Ishikawa (cell line): ENCODE measurements at regions not wholly inside any gene's neighbourhood (a gene's known extent, or its start where the extent isn't known, plus 50 kb on each side); places are given as distances from the start of the nearest gene placed in this dataset.

Source experiments
- CEBPB ChIP-seq: IDR thresholded peaks from 2 replicates; pipeline ENCODE4 v1.6.1; 2012
- CREB1 ChIP-seq: IDR thresholded peaks from 2 replicates; pipeline ENCODE4 v1.6.1; 2012; ENCODE audit warnings: low read depth
- EGR1 ChIP-seq: IDR thresholded peaks from 2 replicates; pipeline ENCODE4 v1.6.1; 2012
- EP300 ChIP-seq: IDR thresholded peaks from 2 replicates; pipeline ENCODE4 v1.6.1; 2012; ENCODE audit warnings: borderline replicate concordance
- FOXM1 ChIP-seq: IDR thresholded peaks from 2 replicates; pipeline ENCODE4 v1.6.1; 2012; ENCODE audit warnings: low read depth, borderline replicate concordance
- NFIC ChIP-seq: IDR thresholded peaks from 2 replicates; pipeline ENCODE4 v1.6.1; 2012
- RAD21 ChIP-seq: IDR thresholded peaks from 2 replicates; pipeline ENCODE4 v1.6.1; 2012; ENCODE audit warnings: low read depth
- REST ChIP-seq: IDR thresholded peaks from 2 replicates; pipeline ENCODE4 v1.6.1; 2012; ENCODE audit warnings: low read depth, mild to moderate bottlenecking
- TAF1 ChIP-seq: IDR thresholded peaks from 2 replicates; pipeline ENCODE4 v1.6.1; 2012; ENCODE audit warnings: low read depth, mild to moderate bottlenecking
- TCF12 ChIP-seq: IDR thresholded peaks from 2 replicates; pipeline ENCODE4 v1.6.1; 2012; ENCODE audit warnings: low read depth
- TEAD4 ChIP-seq: IDR thresholded peaks from 2 replicates; pipeline ENCODE4 v1.6.1; 2012
- USF1 ChIP-seq: IDR thresholded peaks from 2 replicates; pipeline ENCODE4 v1.6.1; 2012
- YY1 ChIP-seq: IDR thresholded peaks from 2 replicates; pipeline ENCODE4 v1.6.1; 2012; ENCODE audit warnings: low read depth
- ZBTB7A ChIP-seq: IDR thresholded peaks from 2 replicates; pipeline ENCODE4 v1.6.1; 2012; ENCODE audit warnings: low read depth
- TF ChIP-seq, protein P1 (sequence below): IDR thresholded peaks from 2 replicates; pipeline ENCODE4 v1.6.1; 2012

- TF ChIP-seq CREB1 (no peak), REST (no peak), FOXM1 (no peak), TEAD4 (no peak), NFIC (no peak), YY1 (no peak), EGR1 (no peak), USF1 (no peak), RAD21 (no peak), EP300 (no peak), CEBPB (no peak), ZBTB7A (no peak), TAF1 (no peak)
- TF ChIP-seq, protein P1, sequence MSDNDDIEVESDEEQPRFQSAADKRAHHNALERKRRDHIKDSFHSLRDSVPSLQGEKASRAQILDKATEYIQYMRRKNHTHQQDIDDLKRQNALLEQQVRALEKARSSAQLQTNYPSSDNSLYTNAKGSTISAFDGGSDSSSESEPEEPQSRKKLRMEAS = no peak
Observed at GRCh38 chr6:17032590-17032987, 69.3 kb upstream of the STMND1 start.

DNA sequence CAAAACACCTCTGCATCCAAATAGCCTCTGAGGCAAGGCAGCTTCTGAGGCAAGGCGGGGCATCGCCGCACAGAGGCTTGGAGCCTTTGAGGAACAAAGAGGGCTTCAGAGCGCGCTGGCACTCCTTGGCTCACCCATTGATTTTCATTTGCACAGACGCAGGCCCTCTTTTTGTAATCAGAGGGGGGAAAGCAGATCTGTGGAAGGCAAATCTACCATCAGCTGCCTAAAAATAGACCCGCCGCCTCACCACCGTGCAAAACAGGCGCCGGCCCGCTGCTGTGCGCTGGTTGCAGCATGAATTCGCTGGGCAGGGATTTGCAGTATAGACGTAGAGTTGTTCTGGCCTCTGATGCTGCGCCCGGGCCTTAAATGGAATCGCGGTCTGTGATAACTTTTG is 69.9 kb upstream of the STMND1 start:
- TF ChIP-seq FOXM1 = no peak
- no peak for TF ChIP-seq EP300
- TF ChIP-seq, protein P1 = no peak
- no peak for TF ChIP-seq ZBTB7A
- TF ChIP-seq YY1 = no peak
- TF ChIP-seq EGR1 = no peak

DNA sequence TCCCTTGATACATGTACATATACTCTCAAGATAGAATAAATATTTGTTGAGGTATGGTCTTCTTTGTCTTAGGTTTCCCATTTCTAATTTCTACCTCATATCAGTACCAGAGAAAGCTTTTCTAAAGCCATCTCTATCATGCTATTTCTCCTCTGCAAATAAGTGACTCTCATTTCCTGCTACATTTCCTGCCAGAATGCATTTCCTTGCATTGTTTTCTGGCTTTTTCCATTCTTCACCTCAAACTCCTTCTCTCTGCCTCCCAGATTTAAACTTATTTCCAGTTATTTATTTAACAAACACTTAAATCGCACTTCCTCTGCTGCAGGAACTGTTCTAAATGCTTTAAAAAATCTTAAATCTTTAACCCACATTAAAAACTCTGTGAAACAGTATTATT is 74.4 kb upstream of the STMND1 start:
- no peak for TF ChIP-seq TCF12
- TF ChIP-seq EGR1 = no peak
- TF ChIP-seq USF1 = no peak
- TF ChIP-seq CEBPB = no peak
- no peak for TF ChIP-seq ZBTB7A
- no peak for TF ChIP-seq RAD21
- no peak for TF ChIP-seq TEAD4
- no peak for TF ChIP-seq REST
- TF ChIP-seq, protein P1 = no peak
- TF ChIP-seq TAF1 = no peak
- TF ChIP-seq FOXM1 = no peak
- TF ChIP-seq CREB1 = no peak

DNA sequence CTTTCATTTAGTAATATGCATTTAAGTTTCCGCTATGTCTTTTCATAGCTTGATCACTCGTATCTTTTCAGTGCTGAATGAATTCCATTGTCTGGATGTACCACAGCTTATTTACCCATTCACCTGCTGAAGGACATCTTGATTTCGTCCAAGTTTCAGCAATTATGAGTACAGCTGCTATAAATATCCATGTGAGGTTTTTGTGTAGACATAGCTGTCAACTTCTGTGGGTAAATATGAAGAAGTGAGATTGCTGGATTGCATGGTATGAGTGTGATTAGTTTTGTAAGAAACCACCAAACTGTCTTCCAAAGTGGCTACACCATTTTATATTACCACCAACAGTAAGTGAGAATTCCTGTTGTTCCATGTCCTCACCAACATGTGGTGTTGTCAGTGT is 79.2 kb upstream of the STMND1 start:
- TF ChIP-seq EGR1 = no peak

DNA sequence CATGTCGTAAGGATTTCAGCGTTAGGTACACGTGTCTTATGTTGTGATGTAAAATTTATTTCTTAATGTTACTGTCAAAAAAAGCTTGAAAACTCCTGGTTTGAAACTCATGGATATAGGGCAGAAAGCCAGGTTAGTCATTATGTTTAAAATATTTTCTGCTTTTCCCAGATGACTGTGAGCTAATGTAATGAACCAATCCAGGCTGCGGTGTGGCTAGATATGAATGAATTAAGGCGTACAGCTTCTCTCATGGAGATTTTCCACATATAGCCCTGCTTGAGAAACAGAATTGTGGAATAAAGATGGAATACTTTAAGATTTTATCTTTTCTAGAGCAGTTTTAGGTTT is 80.3 kb upstream of the STMND1 start:
- TF ChIP-seq NFIC = no peak
- TF ChIP-seq USF1 = no peak
- TF ChIP-seq YY1 = no peak
- TF ChIP-seq TEAD4 = no peak
- TF ChIP-seq REST = no peak
- TF ChIP-seq, protein P1 = no peak
- TF ChIP-seq ZBTB7A = no peak
- no peak for TF ChIP-seq CEBPB
- TF ChIP-seq TAF1 = no peak
- no peak for TF ChIP-seq RAD21
- TF ChIP-seq CREB1 = no peak
- TF ChIP-seq EGR1 = no peak
